Activated CD4-positive, alpha-beta T cell treated with anti-CD3 and anti-CD28 coated beads, Interleukin-10, Interleukin-2, amounts not matched to agents 100 ng/mL and 50 ng/mL, durations not matched to agents 16 hours and 8 hours (primary cell): ENCODE measurements at regions not wholly inside any gene's neighbourhood (a gene's known extent, or its start where the extent isn't known, plus 50 kb on each side); places are given as distances from the start of the nearest gene placed in this dataset.
A peak's percentile ranks its signal among the peaks of the same experiment; 100 is the strongest.

Experiments
- DNase-seq: peaks from one replicate; pipeline ENCODE4 v3.0.0-alpha.2; 2020

DNA sequence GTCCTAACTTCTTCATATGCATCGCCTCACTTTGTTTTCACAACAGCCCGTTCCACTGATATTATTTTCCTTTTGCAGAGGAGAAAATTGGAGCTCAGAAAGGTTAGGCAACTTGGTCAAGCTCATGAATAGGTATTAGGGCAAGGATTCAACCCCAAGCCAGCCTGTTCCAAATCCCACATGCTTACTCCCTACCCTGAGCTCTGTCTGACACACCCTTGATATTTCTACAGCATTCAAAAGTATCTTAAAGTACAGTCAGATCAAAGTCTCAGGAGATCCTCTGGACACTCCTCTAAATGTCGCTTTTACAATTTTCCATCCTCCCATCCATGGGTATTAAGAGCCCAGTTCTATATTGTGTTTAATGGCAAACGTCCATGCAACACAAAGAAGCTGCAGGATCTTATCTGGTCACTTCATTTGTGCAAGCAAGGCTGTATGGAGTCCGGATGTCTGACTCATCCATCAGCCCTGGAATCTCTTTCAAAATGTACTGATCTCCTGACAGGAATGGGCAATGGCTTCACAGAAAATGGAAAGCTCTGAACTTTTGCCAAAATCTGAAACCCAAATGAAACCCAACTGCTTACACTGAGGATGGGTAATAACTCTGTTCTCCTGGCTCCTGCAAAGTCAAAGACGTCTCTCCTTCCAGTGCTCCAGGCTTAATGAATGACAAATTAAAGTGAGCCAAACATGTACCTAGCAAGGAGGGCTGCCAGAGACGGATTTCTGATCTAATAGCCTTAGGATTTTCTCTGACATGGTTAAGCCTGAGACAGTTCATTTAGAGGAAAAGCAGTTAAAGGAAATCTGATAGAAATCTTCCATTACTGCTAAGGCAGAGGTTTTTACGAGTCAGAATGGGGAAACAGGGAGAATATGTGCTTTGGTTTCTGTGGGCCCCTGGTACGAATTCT lies 230.9 kb upstream of the RORA start:
- DNase-seq, result no peak

DNA sequence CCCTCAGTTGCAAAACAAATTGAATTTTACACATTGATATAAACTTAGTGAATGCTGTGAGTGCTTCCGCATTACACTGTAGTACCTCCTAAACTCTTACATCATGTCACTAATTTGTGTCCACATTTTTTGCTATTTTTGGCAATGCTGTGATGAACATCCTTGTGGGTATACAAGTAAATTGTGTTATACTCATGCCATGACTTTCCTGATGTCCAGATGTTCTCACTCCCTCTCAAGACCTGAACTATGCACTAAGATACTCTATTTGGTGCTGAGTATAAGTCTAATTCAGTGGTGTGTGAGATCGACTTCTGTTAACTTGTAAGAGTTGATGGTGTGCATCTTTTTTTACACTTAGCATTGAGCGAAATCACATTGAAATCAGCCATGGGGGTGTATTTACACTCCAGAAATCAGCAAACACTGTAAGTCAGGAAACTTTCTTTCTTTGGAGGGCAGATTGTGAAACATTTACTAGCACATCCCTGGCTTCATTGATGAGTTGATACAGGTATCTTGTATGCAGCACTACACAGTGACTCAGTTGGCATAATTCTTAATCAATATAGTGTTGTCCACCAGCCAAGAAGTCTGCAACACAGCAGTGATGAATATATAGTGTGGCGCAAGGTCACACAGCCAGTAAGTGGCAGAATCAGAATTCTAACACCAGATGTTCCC lies 228.1 kb upstream of the RORA start:
- DNase-seq, result no peak

DNA sequence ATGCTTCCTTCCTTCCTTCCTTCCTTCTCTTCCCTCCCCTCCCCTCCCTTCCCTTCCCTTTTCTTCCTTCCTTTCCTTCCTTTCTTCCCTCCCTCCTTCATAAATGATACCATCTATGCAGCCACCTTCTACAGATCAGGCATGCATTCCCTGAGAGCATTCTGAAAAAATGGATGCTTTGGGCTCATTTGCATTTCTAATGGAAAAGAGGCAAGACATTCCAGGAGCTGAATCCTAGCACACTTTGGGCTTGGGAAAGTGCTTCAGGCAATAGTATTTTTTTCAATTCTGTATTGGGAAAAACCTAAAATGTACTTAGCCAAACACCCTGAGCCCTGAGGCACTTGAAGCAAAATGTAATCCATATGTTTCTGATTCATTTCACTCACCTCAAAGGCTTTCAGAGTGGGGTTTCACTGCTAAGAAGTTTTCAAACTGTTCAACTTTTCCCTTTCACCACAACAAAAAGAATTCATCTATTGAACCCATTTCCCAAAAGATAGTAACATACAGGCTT lies 220.1 kb upstream of the RORA start:
- no peak for DNase-seq

DNA sequence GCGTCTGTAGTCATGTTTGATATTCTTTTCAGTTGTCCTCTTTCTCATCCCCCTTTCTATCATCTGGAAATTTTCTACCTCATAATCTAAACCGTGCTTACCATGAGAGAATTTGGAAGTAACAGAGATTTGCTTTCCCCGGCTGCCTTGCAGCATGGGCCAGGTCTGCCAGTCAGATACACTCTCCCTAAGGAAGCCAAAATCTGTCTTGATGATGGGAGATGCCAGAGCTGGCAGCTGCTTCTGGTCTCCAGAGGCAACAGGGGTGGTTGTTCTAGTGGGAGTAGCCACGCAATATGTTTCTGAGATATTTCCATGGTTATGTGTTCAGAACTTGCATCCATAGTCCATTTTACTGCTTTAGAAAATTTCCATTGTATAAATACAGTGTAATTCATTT lies 218.9 kb upstream of the RORA start:
- DNase-seq, result no peak

DNA sequence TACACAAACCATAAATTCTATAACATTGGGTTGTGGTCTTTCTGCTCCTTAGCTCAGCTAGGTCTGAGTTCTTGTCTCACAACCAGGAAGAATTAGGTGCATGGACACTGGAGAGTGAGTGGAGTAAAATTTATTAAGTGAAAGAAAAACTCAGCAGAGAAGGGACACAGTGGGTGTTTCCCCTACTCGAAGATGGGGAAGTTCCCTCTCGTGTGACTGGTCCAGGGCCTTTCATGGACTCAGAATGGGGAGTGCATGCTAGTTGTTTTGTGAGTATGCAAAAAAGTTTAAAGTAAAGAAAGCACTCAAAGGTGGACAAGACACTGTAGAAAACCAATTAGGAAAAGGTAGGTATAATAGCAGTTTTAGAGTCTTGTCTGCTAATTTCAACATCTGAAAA lies 215.5 kb upstream of the RORA start:
- no peak for DNase-seq

DNA sequence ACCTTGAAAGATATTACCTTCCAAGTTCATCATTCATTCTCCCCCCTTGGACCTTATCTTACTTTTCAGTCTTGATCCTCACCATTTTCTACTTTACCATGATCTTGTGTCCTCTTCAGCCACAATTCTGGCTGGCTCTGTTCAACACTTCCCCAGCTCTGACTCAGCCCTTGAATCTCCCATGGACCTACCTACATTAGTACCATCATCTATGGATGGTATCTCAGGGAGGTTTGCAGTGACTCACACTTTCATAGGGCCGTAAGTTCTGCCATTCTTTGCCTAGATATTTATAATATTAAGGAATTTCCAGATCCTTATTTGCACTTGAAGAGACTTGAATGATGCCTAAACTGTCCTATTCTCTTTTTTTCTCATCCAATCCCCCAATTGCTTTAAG lies 213.7 kb upstream of the RORA start:
- no peak for DNase-seq

DNA sequence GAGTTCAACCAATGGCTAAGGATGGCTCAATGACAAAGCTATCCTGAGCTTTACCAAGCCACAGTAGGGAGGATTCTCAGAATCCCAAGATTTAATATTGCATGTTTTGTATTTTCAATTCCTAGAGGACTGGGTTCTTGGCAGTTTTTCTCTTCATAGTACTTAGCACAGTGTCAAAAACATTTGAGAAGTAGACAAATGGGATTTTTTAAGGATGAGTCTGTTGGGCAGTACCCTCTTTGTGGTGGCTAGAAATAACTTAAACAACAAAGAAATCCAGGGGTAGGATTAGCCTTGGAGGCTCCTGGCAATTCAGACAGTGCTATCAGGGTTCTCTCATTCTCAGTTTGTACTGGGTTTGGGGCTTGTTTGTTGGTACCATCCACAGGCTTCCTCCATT lies 212.8 kb upstream of the RORA start:
- no peak for DNase-seq

DNA sequence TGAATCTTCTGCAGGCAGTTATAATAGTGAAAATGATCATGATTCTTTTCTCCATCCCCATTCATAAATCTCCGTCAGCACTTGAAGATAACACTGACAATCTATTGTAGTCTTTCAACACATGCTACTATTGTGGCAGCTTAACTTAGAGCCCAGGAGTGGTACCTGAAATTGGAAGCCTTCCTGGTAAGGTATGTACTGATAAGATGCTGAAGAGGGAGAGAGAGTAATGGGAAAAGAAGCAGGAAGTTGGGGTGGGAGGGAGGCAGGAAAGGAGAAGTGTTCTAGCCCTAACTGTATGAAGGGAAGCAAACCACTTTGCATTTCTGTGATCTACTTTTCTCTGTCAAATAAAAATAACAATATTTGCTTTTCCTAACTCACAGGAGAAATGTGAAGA lies 197.4 kb upstream of the RORA start:
- no peak for DNase-seq

DNA sequence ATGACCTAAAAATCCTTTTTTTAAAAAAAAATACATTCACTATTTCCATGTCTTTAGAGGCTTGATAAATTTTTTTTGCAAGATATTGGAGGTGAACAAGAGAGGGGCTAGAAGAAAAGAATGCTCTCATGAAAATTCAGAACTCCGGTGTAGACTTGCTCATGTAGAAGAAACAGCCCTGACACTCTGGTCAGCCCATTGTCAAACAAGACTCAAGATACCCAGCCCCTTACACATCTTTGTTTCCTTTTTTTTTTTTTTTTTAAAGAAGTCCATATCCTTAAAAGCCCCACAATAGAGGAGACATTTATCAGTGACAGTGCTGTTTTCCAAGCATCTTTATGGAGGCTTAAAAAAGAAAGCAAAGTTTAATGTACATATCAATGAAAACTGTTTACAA lies 196.8 kb upstream of the RORA start:
- DNase-seq, result no peak

DNA sequence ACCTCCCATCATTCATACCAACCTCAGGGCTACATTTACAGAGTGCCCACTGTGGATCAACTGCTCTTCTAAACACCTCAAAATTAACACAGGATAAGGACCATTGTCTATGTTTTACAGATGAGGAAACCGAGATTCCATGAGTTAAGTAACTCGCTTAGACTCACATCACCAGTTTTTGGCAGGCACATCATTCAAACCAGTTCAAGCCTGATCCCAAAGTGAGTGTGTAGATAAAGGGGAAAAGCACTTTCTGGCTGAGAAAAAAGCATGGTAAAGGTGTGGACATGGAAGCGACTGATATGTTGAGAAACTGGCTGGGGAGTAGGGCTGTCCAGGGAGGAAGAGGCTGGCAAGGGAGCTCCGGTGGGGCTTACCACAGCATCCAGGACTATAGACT lies 193.7 kb upstream of the RORA start:
- DNase-seq, result no peak

DNA sequence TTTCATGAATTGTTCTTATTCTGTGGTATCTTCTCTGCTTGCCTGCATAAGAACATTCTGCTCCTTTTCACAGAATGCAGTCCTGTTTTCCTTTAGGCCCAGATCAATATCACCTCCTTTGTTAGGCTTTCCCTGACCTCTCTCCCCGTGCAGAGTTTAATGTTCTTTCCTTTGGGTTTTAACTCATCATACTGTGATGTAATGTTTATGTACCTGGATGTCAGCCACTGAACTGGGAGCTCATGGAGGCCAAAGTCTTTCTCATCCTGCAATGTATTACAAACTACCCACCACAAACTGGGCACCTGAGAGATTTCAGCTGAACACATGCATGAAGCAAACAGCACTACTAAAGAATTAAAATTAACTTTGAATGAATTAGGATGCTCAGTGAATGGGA lies 192.8 kb upstream of the RORA start:
- no peak for DNase-seq

DNA sequence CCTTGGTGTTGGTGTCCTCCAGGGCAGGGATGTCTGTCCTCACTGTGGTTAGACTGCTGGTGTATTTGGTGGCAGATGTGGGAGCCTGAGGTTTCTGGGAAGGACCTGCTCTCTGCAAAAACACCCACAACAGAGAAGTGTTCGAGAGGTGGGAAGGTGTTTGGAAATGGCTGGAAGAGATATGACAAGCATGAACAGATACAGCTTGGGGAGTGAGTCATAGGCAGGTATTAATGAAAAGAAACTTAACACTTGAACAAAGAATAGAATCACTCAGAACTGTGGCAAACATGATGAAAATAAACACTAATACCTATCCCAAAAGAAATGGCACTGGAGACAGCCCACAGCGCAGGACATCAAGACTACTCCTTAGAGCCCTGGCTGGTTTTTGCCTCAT lies 192.4 kb upstream of the RORA start:
- DNase-seq, result no peak

DNA sequence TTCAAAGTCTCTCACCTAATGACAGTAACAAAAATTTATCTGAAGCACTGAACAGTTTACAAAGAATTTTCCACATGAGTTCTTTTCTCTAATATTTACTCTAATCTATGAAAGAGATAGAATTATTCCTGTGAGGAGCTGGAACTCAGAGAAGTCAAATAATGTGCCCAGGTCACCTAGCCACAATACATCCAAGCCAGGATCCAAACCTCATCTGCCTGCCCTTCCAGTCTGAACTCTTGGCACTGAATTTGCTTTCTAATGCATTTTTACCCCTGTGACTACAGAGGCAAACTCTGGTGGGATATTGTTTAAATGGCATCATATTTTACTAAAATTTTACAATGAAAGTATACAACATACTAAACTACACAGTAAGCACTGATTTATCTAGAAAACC lies 191.4 kb upstream of the RORA start:
- DNase-seq, result no peak

DNA sequence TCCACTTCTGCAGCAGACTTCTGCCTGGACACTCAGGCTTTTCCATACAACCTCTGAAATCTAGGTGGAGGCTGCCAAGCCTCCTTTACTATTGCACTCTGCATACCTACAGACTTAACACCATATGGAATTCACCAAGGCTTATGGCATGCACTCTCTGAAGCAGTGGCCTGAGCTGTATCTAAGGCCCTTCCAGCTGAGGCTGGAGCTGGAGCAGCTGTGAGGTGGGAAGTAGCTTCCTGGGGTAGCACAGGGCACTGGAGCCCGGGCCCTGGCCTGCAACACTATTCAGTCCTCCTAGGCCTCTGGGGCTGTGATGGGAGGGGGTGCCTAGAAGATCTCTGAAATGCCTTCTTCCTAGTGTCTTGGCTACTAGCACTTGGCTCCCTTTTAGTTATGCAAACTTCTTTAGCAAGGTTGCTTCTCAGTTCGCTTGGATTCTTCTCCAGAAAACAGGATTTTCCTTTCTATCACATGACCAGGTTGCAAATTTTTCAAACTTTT lies 186.6 kb upstream of the RORA start:
- no peak for DNase-seq

DNA sequence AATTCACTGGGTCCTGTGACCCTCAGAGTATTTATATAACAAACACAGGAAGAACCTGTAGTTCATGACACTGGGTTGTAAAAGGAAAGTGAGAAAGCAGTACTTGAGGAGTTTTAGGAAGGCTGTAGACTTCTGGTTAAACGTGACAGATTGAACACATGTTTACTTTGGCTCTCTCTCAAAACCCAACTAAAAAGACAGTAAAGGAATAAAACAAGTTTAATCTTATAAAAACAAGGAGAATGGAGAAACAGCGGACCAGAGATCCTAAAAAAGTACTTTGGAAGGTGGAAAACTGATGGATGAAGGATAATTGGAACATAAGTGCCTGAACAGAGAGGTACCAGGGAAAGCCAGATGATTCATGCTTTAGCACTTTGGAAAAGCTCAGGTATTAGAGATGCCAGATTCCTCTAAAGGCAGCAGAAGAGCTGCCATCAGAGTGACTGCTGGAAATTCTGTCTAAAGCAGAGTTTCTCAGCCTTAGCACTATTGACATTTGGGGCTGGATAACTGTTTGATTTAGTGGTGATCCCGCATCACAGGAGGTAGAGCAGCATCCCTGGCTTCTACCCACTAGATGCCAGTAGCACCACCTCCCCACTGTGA lies 182.9 kb upstream of the RORA start:
- no peak for DNase-seq

DNA sequence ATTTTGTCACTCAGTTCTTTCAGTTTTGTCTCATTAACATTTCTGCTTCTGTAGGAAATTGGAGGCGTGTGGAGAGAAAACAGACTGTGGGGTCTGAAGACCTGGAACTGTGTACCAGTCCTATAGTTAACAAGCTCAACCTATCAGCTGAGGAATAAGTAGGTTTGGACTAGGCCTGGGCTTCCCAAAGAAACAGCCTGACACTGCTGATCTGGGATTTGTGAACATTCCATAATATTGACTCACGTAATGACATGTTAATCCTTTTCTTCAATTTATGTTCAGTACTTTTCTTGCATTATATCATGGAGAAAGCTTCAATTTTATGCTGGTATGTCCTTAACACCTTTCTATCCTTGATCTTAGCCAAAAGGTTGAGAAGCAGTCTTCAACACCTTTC lies 181.6 kb upstream of the RORA start:
- DNase-seq, result no peak

DNA sequence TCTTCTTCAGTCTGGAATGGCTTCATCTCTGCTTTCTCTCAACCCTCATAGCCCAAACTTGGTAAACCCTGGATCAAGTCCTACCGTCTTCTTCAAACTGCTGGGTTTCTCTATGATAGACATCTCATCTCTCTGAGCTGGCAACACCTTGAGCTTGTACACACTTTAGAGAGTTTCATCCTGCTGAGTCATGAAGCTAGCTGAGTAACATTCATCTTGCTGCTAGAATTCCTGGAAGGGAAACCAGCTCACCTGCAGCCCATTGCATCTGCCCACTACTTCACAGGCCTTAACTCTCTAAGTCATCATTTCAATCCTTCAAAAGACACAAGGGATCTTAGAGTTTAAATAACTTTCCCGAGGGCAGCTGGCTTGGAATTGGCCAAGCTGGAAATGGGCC lies 175.5 kb upstream of the RORA start:
- DNase-seq, result peak; percentile 17

DNA sequence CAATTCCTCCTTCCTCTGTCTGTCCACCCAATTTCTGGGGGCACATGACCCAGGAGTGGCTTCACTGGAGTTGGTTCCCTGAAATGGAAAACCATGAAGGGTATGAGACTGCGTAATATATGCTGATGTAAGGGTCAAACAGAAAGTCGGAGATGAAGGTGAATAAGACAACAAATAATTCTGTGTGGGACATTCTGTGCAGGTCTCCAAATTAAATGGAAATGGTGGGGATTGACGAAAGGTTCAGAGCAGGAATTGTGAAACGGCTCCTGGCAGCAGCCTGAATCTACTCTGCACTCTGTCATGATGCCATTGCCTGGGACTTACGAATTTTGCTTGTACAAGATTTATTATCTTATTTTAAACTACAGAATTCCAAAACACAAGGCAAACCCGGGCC lies 174.8 kb upstream of the RORA start:
- no peak for DNase-seq

DNA sequence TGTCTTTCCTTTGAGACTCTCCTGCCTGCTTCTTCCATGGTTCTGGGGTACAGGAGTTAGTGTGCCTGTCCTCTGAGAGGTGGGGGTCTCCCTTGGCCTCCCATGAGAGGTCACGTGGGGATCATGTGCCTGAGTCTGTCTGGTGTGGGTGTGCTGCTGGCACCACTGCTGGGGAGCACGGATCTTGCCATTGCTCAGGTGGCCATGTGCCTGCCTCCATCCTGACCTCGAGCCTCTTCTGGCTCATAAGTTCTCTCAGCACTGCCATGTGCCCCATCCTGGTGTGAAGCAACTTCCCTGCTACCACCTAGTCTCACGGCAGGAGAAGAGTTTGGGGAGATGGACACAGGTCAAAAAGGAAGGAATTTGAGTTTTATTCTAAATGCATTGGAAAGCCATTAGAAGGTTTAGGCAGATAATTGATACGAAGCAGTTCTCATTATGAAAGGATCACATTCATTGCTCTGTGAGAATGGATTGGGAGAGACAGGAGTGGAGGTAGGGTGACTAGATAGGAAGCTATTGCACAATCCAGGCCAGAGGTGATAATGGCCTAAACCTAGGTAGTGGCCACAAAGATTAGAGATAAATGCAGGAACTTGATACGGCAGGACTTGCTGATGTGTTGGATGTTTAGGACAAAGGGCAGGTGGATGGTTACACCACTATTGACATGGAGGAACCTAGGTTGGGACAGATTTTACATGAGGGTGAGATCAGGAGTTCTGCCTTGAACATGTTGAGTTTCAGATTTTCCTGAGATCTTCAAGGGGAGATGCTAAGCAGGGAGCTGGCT lies 173.0 kb upstream of the RORA start:
- DNase-seq, result no peak

DNA sequence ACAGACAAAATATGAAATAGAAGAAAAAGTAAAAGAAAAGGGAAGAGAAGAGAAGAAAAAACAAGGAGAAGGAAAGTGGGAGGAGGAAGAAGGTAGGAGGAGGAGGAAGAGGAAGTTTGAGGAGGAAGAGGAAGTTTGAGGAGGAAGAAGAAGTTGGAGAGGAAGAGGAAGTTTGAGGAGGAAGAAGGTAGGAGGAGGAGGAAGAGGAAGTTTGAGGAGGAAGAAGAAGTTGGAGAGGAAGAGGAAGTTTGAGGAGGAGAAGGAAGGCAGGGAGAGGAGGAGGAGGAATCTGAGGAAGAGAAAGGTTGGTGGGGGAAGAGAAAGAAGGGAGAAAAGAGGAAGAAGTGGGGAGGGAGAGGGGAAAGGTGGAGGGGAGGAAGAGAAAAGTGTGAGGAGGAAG lies 169.2 kb upstream of the RORA start:
- no peak for DNase-seq

DNA sequence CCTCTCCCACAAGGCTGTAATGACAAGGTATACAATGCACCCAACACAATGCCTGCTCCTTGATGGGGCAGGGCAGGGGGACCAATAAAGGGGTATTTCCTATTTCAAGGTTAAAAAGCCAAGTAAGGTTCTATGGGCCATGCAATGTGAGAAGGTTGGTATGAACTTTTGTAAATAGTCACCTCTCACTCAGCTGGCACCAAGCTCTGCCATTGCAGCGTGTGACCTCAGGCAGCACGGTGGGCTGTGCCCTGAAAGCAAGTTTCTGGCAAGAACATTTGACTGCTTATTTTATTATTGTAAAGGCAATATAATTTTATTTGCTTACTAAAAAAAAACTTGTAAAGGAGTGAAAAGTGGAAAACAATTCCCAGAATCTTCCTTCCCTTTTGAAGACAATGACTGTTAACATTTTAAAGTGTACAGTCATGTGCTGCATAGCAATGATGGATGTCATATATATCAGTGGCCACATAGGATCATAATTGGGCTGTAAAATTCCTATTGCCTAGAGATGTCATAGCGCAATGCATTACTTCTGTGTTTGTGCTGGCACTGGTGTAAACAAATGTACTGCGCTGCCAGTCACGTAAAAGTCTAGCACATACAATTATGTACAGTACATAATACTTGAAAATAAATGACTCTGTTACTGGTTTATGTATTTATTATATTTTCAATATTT lies 167.3 kb upstream of the RORA start:
- DNase-seq, result no peak

DNA sequence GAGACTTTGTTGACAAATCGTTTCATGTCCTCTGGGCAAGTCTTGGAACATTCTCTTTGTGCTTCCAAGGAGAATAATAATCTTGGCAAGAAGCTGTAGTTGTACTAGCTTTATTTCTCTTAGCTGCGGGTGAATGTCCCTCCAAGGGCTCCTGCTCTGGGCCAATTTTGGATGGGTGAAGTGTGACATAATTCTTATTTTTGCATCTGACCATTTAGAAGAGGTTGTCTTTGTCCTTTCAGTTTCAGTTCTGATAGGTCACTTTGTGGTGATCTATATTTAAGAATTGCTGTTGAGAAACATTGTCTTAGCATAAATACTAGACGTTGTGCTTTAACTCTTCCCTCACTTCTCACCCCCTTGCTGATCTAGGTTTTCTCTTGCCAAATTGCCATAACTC lies 164.8 kb upstream of the RORA start:
- DNase-seq, result no peak
